Keratinocyte (primary cell): ENCODE measurements at regions not wholly inside any gene's neighbourhood (a gene's known extent, or its start where the extent isn't known, plus 50 kb on each side); places are given as distances from the start of the nearest gene placed in this dataset.

Source experiments
- DNase-seq: peaks from one replicate; pipeline ENCODE4 v3.0.0-alpha.2; 2011; ENCODE audit warnings: low read depth, missing footprints, low spot score
- FAIRE-seq: peaks from 2 replicates; lab custom pipeline; 2011; peaks lifted over from hg19 to GRCh38; lab: Jason Lieb, UNC
- H2AFZ ChIP-seq: 2 replicates; pipeline ENCODE4 v1.6.0; 2012; ENCODE audit warnings: low read length, control low read depth, inconsistent platforms; ENCODE audit not compliant: control insufficient read depth
- H3K27ac ChIP-seq: 2 replicates; pipeline ENCODE4 v1.5.1; 2011; ENCODE audit warnings: low read length; ENCODE audit not compliant: control insufficient read depth, insufficient read depth
- H3K27me3 ChIP-seq: 3 replicates; pipeline ENCODE4 v1.6.0; 2011; ENCODE audit warnings: low read length; ENCODE audit not compliant: control insufficient read depth, insufficient read depth; ENCODE audit errors: extremely low read depth
- H3K36me3 ChIP-seq, 2 experiments: 2 replicates in 1 of 2; 3 replicates in 1 of 2; pipeline ENCODE4 v1.5.1; 2011; ENCODE audit warnings: low read length in 2 of 2, mild to moderate bottlenecking in 1 of 2; ENCODE audit not compliant: control insufficient read depth in 2 of 2, insufficient read depth in 2 of 2; ENCODE audit errors: extremely low read depth in 1 of 2
- H3K4me1 ChIP-seq: 3 replicates; pipeline ENCODE4 v1.5.1; 2011; ENCODE audit warnings: low read length; ENCODE audit not compliant: control insufficient read depth, insufficient read depth; ENCODE audit errors: extremely low read depth
- H3K4me2 ChIP-seq: 3 replicates; pipeline ENCODE4 v1.6.0; 2011; ENCODE audit warnings: low read depth, low read length; ENCODE audit not compliant: control insufficient read depth, insufficient read depth; ENCODE audit errors: extremely low read depth
- H3K4me3 ChIP-seq, 3 experiments: fragments of 200-600 bp in 1 of 3; sonication (generic) in 1 of 3; 2 replicates in 2 of 3; 3 replicates in 1 of 3; pipeline ENCODE4 v1.5.1; 2011 to 2016; ENCODE audit warnings: low read length in 3 of 3, mild to moderate bottlenecking in 3 of 3, control low read depth in 2 of 3, inconsistent platforms in 1 of 3, low read depth in 1 of 3, mixed read lengths in 1 of 3, mixed run types in 1 of 3, moderate library complexity in 1 of 3; ENCODE audit not compliant: control insufficient read depth in 2 of 3, insufficient read depth in 2 of 3; ENCODE audit errors: extremely low read depth in 1 of 3
- H3K79me2 ChIP-seq: 2 replicates; pipeline ENCODE4 v1.6.0; 2012; ENCODE audit warnings: low read length; ENCODE audit not compliant: control insufficient read depth, insufficient read depth
- H3K9ac ChIP-seq: 3 replicates; pipeline ENCODE4 v1.6.0; 2011; ENCODE audit warnings: low read length; ENCODE audit not compliant: control insufficient read depth, insufficient read depth; ENCODE audit errors: extremely low read depth
- H3K9me1 ChIP-seq: 3 replicates; pipeline ENCODE4 v1.6.0; 2011; ENCODE audit warnings: low read length; ENCODE audit not compliant: control insufficient read depth, insufficient read depth; ENCODE audit errors: extremely low read depth
- H3K9me3 ChIP-seq: 2 replicates; pipeline ENCODE4 v1.5.1; 2012; ENCODE audit warnings: low read depth, low read length; ENCODE audit not compliant: control insufficient read depth
- H4K20me1 ChIP-seq: 3 replicates; pipeline ENCODE4 v1.6.0; 2011; ENCODE audit warnings: low read length; ENCODE audit not compliant: control insufficient read depth, insufficient read depth; ENCODE audit errors: extremely low read depth
- EZH2 ChIP-seq: IDR thresholded peaks from one replicate; pipeline ENCODE4 v1.6.1; 2012; ENCODE audit warnings: inconsistent platforms, mild to moderate bottlenecking, low read length, moderate library complexity
- dilution Hi-C: fragments of 300-500 bp; cut with MboI; formaldehyde crosslinking; loops from one replicate; pipeline ENCODE4 v1.7.0; 2020; ENCODE audit warnings: low sequenced_read_pairs; ENCODE audit not compliant: extremely low pct_ligation_motif_present
- TF ChIP-seq, protein P1 (sequence below), 3 experiments: IDR thresholded peaks in 1 of 3; conservative IDR thresholded peaks in 1 of 3; optimal IDR thresholded peaks in 1 of 3; 2 replicates in 2 of 3; 3 replicates in 1 of 3; pipeline versions ENCODE3 to v1.5.1; 2011; ENCODE audit warnings: low read length in 3 of 3, mild to moderate bottlenecking in 3 of 3, moderate library complexity in 2 of 3, control low read depth in 1 of 3, inconsistent platforms in 1 of 3; ENCODE audit not compliant: insufficient read depth in 2 of 3; ENCODE audit errors: extremely low read depth in 1 of 3

DNA sequence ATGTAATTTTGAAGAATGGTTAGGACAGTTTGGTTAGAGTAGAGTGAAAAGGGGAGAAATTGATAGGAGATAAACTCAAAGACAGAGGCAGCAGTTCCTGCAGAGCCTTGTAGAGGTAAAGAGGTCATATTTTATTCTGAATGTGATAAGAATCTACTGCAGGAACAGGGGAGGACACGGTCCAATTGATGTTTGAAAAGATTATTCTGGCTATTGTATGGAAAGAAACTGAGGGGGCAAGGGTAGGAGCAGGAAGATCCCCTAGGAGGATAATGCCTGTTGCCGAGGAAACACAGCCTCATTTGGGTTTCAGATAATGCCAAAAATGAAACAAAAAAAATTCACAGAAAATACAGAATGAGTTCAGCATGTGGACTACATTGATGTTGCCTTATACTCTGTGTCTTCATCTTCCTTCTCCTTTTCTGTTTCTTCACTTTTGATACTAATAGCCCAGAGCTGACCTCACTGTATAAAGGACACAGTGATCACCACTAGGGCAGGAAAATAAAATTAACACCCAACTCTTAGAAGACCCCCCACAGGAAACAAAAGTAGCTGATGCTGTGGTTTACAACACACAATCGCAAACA, 454.6 kb upstream of the UBE2E2 start:
- Histone ChIP-seq H3K27ac (no peak overlapping the region), H3K79me2 (no peaks in the 10 kb centered on the region), H3K4me3 (no peak overlapping the region), H2AFZ (no peak overlapping the region), H3K9me3 (no peaks in the 10 kb centered on the region), H3K4me1 (no peaks in the 10 kb centered on the region), H3K9me1 (no peaks in the 10 kb centered on the region), H4K20me1 (no peaks in the 10 kb centered on the region), H3K36me3 (no peaks in the 10 kb centered on the region), H3K4me2 (no peak overlapping the region), H3K9ac (no peak overlapping the region), H3K27me3 (no peaks in the 10 kb centered on the region)
- DNase-seq (no peak), FAIRE-seq (no peak)
- TF ChIP-seq, protein P1, sequence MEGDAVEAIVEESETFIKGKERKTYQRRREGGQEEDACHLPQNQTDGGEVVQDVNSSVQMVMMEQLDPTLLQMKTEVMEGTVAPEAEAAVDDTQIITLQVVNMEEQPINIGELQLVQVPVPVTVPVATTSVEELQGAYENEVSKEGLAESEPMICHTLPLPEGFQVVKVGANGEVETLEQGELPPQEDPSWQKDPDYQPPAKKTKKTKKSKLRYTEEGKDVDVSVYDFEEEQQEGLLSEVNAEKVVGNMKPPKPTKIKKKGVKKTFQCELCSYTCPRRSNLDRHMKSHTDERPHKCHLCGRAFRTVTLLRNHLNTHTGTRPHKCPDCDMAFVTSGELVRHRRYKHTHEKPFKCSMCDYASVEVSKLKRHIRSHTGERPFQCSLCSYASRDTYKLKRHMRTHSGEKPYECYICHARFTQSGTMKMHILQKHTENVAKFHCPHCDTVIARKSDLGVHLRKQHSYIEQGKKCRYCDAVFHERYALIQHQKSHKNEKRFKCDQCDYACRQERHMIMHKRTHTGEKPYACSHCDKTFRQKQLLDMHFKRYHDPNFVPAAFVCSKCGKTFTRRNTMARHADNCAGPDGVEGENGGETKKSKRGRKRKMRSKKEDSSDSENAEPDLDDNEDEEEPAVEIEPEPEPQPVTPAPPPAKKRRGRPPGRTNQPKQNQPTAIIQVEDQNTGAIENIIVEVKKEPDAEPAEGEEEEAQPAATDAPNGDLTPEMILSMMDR (optimal IDR thresholded peaks at IDR 0.05 in 1 of 3, IDR thresholded peaks at IDR 0.05 in 1 of 3, conservative IDR thresholded peaks at IDR 0.05 in 1 of 3; ENCODE audit: extremely low read depth in 1 of 3, insufficient read depth in 2 of 3, low read length in 3 of 3) = no peak
- no peak for TF ChIP-seq EZH2
- dilution Hi-C loops = no loop called here

DNA sequence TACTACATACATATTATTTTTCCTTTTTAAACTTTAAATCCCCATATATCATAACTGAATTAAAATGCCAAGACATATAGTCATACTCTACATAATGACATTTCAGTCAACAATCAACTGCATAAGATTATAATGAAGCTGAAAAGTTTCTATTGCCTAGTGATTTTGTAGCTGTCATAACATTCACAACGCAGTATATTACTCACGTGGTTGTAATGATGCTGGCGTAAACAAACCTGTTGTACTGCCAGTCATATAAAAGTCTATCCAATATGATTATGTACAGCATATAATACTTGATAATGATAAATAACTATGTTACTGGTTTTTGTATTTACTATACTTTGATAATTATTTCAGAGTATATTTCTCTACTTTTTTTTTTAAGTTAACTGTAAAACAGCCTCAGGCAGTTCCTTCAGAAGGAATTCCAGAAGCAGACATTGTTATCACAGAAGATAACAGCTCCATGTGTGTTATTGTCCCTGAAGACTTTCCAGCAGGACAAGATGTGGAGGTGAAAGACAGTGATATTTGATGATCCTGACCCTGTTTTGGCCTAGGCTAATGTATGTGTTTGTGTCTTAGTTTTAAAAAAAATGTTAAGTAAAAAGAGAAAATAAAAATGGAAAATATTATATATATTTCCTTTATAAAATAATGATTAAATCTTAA, 443.4 kb upstream of the UBE2E2 start:
- FAIRE-seq = no peak
- no peak for TF ChIP-seq EZH2
- TF ChIP-seq, protein P1 (optimal IDR thresholded peaks at IDR 0.05 in 1 of 3, IDR thresholded peaks at IDR 0.05 in 1 of 3, conservative IDR thresholded peaks at IDR 0.05 in 1 of 3; ENCODE audit: extremely low read depth in 1 of 3, insufficient read depth in 2 of 3, low read length in 3 of 3) = no peak
- no peaks in the 10 kb centered on the region for H3K4me1 ChIP-seq
- H3K36me3 ChIP-seq = no peaks in the 10 kb centered on the region
- H3K9me1 ChIP-seq = no peaks in the 10 kb centered on the region
- no peak overlapping the region for H3K4me3 ChIP-seq
- H3K9ac ChIP-seq = no peak overlapping the region
- H4K20me1 ChIP-seq = no peaks in the 10 kb centered on the region
- no peaks in the 10 kb centered on the region for H3K27me3 ChIP-seq
- dilution Hi-C loops = no loop called here
- no peak overlapping the region for H3K4me2 ChIP-seq
- DNase-seq = no peak
- H3K27ac ChIP-seq = no peak overlapping the region
- H3K79me2 ChIP-seq = no peaks in the 10 kb centered on the region
- no peaks in the 10 kb centered on the region for H3K9me3 ChIP-seq
- H2AFZ ChIP-seq = no peak overlapping the region
